PC-3 (cell line): ENCODE measurements at regions not wholly inside any gene's neighbourhood (a gene's known extent, or its start where the extent isn't known, plus 50 kb on each side); places are given as distances from the start of the nearest gene placed in this dataset.

Experiments used
- ATAC-seq: fragments of 200-7000 bp; cut with Tn5 transposase; 2 replicates; pipeline ENCODE4 v1.9.1; 2020; ENCODE audit warnings: mild to moderate bottlenecking, moderate library complexity
- BruUV-seq: library from RNA; stranded (reverse); fragments of 400-500 nt; replicated peaks from 2 replicates; lab custom pipeline; 2021; lab: Mats Ljungman, UMichigan
- CTCF ChIA-PET: fragments of 300-600 bp; sonication (Branson Sonifier 250); formaldehyde crosslinking; loops from one replicate; lab custom pipeline; 2022; ENCODE audit warnings: antibody characterized with exemption; lab: Charles Lee
- POLR2A ChIA-PET: fragments of 300-600 bp; sonication (Branson Sonifier 250); formaldehyde crosslinking; loops from one replicate; lab custom pipeline; 2022; ENCODE audit warnings: antibody characterized with exemption; ENCODE audit not compliant: unreplicated experiment; lab: Charles Lee
- DNase-seq: peaks from one replicate; pipeline ENCODE4 v3.0.0-alpha.2; 2015
- H2AFZ ChIP-seq: fragments of 300-600 bp; sonication (generic); 2 replicates; pipeline ENCODE4 v1.6.0; 2016; ENCODE audit warnings: antibody characterized with exemption, low read length
- H3F3A ChIP-seq: fragments of 300-600 bp; sonication (generic); one replicate; pipeline ENCODE4 v1.6.0; 2017; ENCODE audit warnings: antibody characterized with exemption, low read length, control low read depth, mild to moderate bottlenecking; ENCODE audit not compliant: unreplicated experiment
- H3K27ac ChIP-seq: fragments of 300-600 bp; sonication (generic); 2 replicates; pipeline ENCODE4 v1.5.1; 2016; ENCODE audit warnings: mild to moderate bottlenecking, low read length
- H3K27me3 ChIP-seq: fragments of 300-600 bp; sonication (generic); 2 replicates; pipeline ENCODE4 v1.6.1; 2016; ENCODE audit warnings: low read length, mixed read lengths
- H3K36me3 ChIP-seq: fragments of 300-600 bp; sonication (generic); 2 replicates; pipeline ENCODE4 v1.6.1; 2016; ENCODE audit warnings: low read depth, mixed run types, low read length, mixed read lengths
- H3K4me1 ChIP-seq: fragments of 300-600 bp; sonication (generic); 2 replicates; pipeline ENCODE4 v1.5.1; 2016; ENCODE audit warnings: low read length; ENCODE audit not compliant: insufficient read depth
- H3K4me2 ChIP-seq: fragments of 300-600 bp; sonication (generic); 2 replicates; pipeline ENCODE4 v1.6.0; 2016; ENCODE audit warnings: low read length
- H3K4me3 ChIP-seq: fragments of 300-600 bp; sonication (generic); 2 replicates; pipeline ENCODE4 v1.5.1; 2016; ENCODE audit warnings: mild to moderate bottlenecking, low read length, mixed read lengths
- H3K79me2 ChIP-seq: fragments of 300-600 bp; sonication (generic); 2 replicates; pipeline ENCODE4 v1.6.1; 2017; ENCODE audit warnings: low read length, mixed read lengths
- H3K9ac ChIP-seq: fragments of 300-600 bp; sonication (generic); 2 replicates; pipeline ENCODE4 v1.6.0; 2016; ENCODE audit warnings: mild to moderate bottlenecking, low read length
- H3K9me2 ChIP-seq: fragments of 300-600 bp; sonication (generic); replicated peaks from 2 replicates; pipeline ENCODE4 v1.6.1; 2016; ENCODE audit warnings: mixed run types, low read length, mixed read lengths
- H3K9me3 ChIP-seq: fragments of 300-600 bp; sonication (generic); 2 replicates; pipeline ENCODE4 v1.6.1; 2016; ENCODE audit warnings: low read length, mixed read lengths
- H4K20me1 ChIP-seq: fragments of 300-600 bp; sonication (generic); 2 replicates; pipeline ENCODE4 v1.6.1; 2016; ENCODE audit warnings: low read length, mixed read lengths
- CTCF ChIP-seq: fragments of 300-600 bp; sonication (generic); conservative IDR thresholded peaks from 2 replicates; pipeline ENCODE4 v1.5.1; 2017; ENCODE audit warnings: antibody characterized with exemption, low read depth, mild to moderate bottlenecking, low read length
- EZH2 ChIP-seq: fragments of 300-600 bp; sonication (generic); IDR thresholded peaks from one replicate; pipeline ENCODE4 v1.6.1; 2017; ENCODE audit warnings: antibody characterized with exemption, mild to moderate bottlenecking, low read length; ENCODE audit not compliant: unreplicated experiment
- EZH2phosphoT487 ChIP-seq: fragments of 300-600 bp; sonication (generic); IDR thresholded peaks from 2 replicates; pipeline ENCODE4 v1.6.1; 2018; ENCODE audit warnings: mild to moderate bottlenecking, antibody characterized with exemption, low read length, borderline replicate concordance
- intact Hi-C: fragments of 100-400 bp; cut with micrococcal nuclease; formaldehyde crosslinking; loops from 2 replicates; pipeline ENCODE4 v1.9.0; 2023

- ChIA-PET CTCF (no interaction called here), POLR2A (no interaction called here)
- BruUV-seq, result no TSS peak
- H3K27me3 ChIP-seq, result peaks cover 57% of the 10 kb centered on the region
- H3K9me3 ChIP-seq, result no peaks in the 10 kb centered on the region
- intact Hi-C loops, result no loop called here
- DNase-seq (no peak), ATAC-seq (no peak)
- H3K4me1 ChIP-seq, result no peaks in the 10 kb centered on the region
- no peak overlapping the region for H3K4me2 ChIP-seq
- TF ChIP-seq CTCF, result no peak
- no peak for TF ChIP-seq EZH2
- TF ChIP-seq EZH2phosphoT487, result no peak
- H4K20me1 ChIP-seq, result no peaks in the 10 kb centered on the region
- no peaks in the 10 kb centered on the region for H3F3A ChIP-seq
- no peaks in the 10 kb centered on the region for H3K79me2 ChIP-seq
- no peaks in the 10 kb centered on the region for H3K36me3 ChIP-seq
- no peak overlapping the region for H3K27ac ChIP-seq
- H2AFZ ChIP-seq, result no peak overlapping the region
- no peak overlapping the region for H3K4me3 ChIP-seq
- no peak overlapping the region for H3K9ac ChIP-seq
- H3K9me2 ChIP-seq, result no peaks in the 10 kb centered on the region
Measured at GRCh38 chr10:8588135-8588534, 533.6 kb downstream of the GATA3 start.

GRCh38 chr10:8590518-8590917 is 536.0 kb downstream of the GATA3 start:
- no peaks in the 10 kb centered on the region for H3K36me3 ChIP-seq

More at GRCh38 chr10:8590518-8590917, 536.0 kb downstream of the GATA3 start:
- Histone ChIP-seq H3K4me2 (no peak overlapping the region), H3K4me1 (no peaks in the 10 kb centered on the region; the same call in 1 of the 2 replicates), H3F3A (no peaks in the 10 kb centered on the region), H3K9me3 (no peaks in the 10 kb centered on the region), H3K9me2 (no peaks in the 10 kb centered on the region), H3K9ac (no peak overlapping the region), H2AFZ (no peak overlapping the region), H3K27ac (no peak overlapping the region), H3K79me2 (no peaks in the 10 kb centered on the region), H3K27me3 (peaks cover 63% of the 10 kb centered on the region), H4K20me1 (no peaks in the 10 kb centered on the region), H3K4me3 (no peak overlapping the region)
- no peak for ATAC-seq
- intact Hi-C loops, result no loop called here
- CTCF ChIA-PET, result no interaction called here
- TF ChIP-seq CTCF (no peak), EZH2phosphoT487 (no peak), EZH2 (no peak)
- no peak for DNase-seq
- POLR2A ChIA-PET, result no interaction called here
- BruUV-seq, result no TSS peak
